ENCODE measurements at regions not wholly inside any gene's neighbourhood (a gene's known extent, or its start where the extent isn't known, plus 50 kb on each side); places are given as distances from the start of the nearest gene placed in this dataset.

DNA sequence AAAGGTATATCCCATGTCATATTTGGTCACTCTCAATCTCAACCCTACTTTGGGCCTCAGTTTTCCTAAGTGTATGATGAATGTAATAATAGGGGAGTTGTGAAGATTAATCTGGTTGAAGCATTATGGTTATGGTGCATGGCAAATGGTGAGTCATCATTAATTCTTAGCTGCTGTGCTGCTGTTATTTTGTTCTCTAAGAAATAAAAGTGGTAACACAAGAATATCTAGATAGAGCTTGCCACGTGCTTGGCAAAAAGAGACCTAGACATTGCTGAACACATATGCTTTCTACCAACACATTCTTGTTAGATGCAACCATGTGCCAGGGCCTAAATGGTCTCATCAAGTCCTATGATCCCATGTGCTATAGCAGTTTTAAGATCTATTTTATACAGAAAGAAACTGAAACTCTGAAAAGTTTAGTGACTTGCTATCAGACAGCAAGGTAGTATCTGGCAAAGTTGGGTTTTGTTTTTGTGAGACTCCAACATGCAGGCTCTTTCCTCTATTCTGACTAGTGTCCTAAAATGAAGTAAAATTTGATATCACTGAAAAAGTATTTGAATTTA lies 699.9 kb upstream of the MEF2C start:
- TF ChIP-seq, protein P1, sequence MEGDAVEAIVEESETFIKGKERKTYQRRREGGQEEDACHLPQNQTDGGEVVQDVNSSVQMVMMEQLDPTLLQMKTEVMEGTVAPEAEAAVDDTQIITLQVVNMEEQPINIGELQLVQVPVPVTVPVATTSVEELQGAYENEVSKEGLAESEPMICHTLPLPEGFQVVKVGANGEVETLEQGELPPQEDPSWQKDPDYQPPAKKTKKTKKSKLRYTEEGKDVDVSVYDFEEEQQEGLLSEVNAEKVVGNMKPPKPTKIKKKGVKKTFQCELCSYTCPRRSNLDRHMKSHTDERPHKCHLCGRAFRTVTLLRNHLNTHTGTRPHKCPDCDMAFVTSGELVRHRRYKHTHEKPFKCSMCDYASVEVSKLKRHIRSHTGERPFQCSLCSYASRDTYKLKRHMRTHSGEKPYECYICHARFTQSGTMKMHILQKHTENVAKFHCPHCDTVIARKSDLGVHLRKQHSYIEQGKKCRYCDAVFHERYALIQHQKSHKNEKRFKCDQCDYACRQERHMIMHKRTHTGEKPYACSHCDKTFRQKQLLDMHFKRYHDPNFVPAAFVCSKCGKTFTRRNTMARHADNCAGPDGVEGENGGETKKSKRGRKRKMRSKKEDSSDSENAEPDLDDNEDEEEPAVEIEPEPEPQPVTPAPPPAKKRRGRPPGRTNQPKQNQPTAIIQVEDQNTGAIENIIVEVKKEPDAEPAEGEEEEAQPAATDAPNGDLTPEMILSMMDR (IDR thresholded peaks at IDR 0.05), result no peak
- TF ChIP-seq POLR2A (IDR thresholded peaks at IDR 0.05), result no peak

GRCh38 chr5:89580976-89581375 lies 698.0 kb upstream of the MEF2C start:
- intact Hi-C loops (cut with DNase I), result no loop called here
- no peaks in the 10 kb centered on the region for H3K9me3 ChIP-seq
- H3K27me3 ChIP-seq, result no peaks in the 10 kb centered on the region
- no peak for DNase-seq
- 77 to 88% methylated on average over 2 of the region's 2 CpGs for WGBS, 2 donors
- H3K36me3 ChIP-seq, result no peaks in the 10 kb centered on the region
- no peak overlapping the region for H3K4me3 ChIP-seq
- no peak overlapping the region for H3K27ac ChIP-seq
- TF ChIP-seq, protein P1 (IDR thresholded peaks at IDR 0.05), result no peak
- TF ChIP-seq POLR2A (IDR thresholded peaks at IDR 0.05), result no peak
- H3K4me1 ChIP-seq, result peaks cover 0 to 37% (median 11%) of the 10 kb centered on the region in 3 donors

More for the DNA sequence above, 699.9 kb upstream of the MEF2C start:
- Histone ChIP-seq H3K27ac (peak overlapping the region in 3 of 4 donors; percentile 55 to 70 (median 62)), H3K9me3 (no peaks in the 10 kb centered on the region), H3K27me3 (no peaks in the 10 kb centered on the region), H3K4me3 (no peak overlapping the region), H3K36me3 (no peaks in the 10 kb centered on the region), H3K4me1 (peaks cover 0 to 37% (median 11%) of the 10 kb centered on the region in 3 donors)
- DNase-seq, result no peak
- 25 to 59% methylated on average over 1 of the region's 1 CpG for WGBS, 2 donors
- intact Hi-C loops (cut with DNase I), result no loop called here

DNA sequence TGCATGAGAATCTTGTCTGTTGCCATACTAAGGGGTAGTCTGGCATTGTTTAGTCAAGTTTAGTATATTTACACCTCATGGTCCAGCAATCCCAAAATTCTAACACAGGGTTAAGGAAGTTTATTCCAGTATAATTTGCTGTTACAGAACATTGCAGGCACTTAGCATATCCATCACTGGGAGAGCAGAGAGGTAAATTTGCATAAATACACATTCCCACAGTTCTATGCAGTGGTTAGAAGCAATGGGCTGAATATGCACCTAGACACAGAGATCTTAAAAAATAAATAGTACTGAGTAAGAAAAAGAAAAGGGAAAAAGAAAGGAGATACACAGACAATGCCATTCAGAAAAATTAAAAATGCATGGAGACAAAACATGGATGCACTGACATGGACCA lies 692.3 kb upstream of the MEF2C start:
- Histone ChIP-seq H3K4me3 (no peak overlapping the region), H3K27ac (no peak overlapping the region), H3K4me1 (no peaks in the 10 kb centered on the region), H3K9me3 (no peaks in the 10 kb centered on the region), H3K36me3 (no peaks in the 10 kb centered on the region), H3K27me3 (no peaks in the 10 kb centered on the region)
- intact Hi-C loops (cut with DNase I), result no loop called here
- DNase-seq, result no peak
- TF ChIP-seq, protein P1 (IDR thresholded peaks at IDR 0.05), result no peak
- TF ChIP-seq POLR2A (IDR thresholded peaks at IDR 0.05), result no peak

DNA sequence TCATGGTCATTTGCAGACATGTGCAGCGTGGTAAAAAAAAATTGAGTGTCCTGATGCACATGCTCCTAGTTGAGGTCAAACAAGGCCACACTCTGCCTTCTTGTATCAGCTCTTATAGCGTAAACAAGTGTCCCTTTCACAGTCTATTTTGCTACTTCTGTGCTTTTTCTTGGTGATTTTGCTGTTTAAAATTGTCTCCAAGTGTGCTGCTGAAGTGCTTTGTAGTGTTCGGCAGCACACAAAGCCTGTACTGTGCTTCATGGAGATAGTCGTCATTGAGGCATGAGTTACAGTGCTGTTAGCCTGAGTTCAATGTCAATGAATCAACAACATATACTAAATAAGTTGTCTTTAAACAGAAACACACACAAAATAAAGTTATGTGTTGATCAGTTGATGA lies 690.4 kb upstream of the MEF2C start:
- Histone ChIP-seq H3K27me3 (no peaks in the 10 kb centered on the region), H3K36me3 (no peaks in the 10 kb centered on the region), H3K9me3 (no peaks in the 10 kb centered on the region), H3K4me3 (no peak overlapping the region), H3K27ac (no peak overlapping the region), H3K4me1 (no peaks in the 10 kb centered on the region)
- intact Hi-C loops (cut with DNase I), result no loop called here
- 84 to 89% methylated on average over 4 of the region's 4 CpGs for WGBS, 2 donors
- TF ChIP-seq, protein P1 (IDR thresholded peaks at IDR 0.05), result no peak
- no peak for TF ChIP-seq POLR2A (IDR thresholded peaks at IDR 0.05)
- DNase-seq, result no peak

DNA sequence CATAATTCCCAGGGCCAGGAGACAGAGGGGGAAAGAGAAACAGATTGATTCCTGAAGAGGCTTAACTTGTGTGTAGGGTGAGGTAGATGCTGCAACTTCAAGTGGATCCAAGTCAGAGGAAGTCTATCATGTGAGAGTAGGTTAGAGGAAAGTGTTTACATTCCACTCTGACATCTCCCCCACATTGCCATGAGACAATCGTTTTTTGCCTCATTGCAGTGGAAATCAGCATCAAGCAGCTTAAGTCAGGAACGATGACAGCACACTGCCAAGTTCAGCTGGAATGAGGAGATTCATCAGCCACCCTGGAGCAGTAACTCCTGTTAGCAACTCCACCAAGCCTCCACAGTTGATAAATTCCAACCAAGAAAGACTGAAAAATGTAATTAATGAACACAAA lies 689.7 kb upstream of the MEF2C start:
- 37 to 52% methylated on average over 2 of the region's 2 CpGs for WGBS, 2 donors
- Histone ChIP-seq H3K36me3 (no peaks in the 10 kb centered on the region), H3K4me3 (no peak overlapping the region), H3K27me3 (no peaks in the 10 kb centered on the region), H3K9me3 (no peaks in the 10 kb centered on the region), H3K27ac (no peak overlapping the region), H3K4me1 (no peaks in the 10 kb centered on the region)
- TF ChIP-seq, protein P1 (IDR thresholded peaks at IDR 0.05), result no peak
- TF ChIP-seq POLR2A (IDR thresholded peaks at IDR 0.05), result no peak
- no peak for DNase-seq
- intact Hi-C loops (cut with DNase I), result no loop called here
